ENCODE measurements at regions not wholly inside any gene's neighbourhood (a gene's known extent, or its start where the extent isn't known, plus 50 kb on each side); places are given as distances from the start of the nearest gene placed in this dataset.

- Histone ChIP-seq H3K4me1 (ENCODE audit: control insufficient read depth in 5 of 5, insufficient read depth in 5 of 5, low read length in 5 of 5) (peaks cover 0 to 7% (median 0%) of the 10 kb centered on the region in 5 donors), H3K36me3 (ENCODE audit: control insufficient read depth in 4 of 4, insufficient read depth in 4 of 4, low read length in 4 of 4) (no peaks in the 10 kb centered on the region), H3K9me3 (ENCODE audit: control insufficient read depth in 4 of 4, insufficient read depth in 3 of 4, low read length in 3 of 4) (no peaks in the 10 kb centered on the region), H3K9ac (ENCODE audit: insufficient read depth in 1 of 2, low read length in 2 of 2) (no peak overlapping the region), H3K27me3 (ENCODE audit: control insufficient read depth in 3 of 3, insufficient read depth in 3 of 3, low read length in 2 of 3) (no peaks in the 10 kb centered on the region), H3K27ac (ENCODE audit: low read depth in 1 of 2, low read length in 1 of 2) (no peak overlapping the region), H3K4me3 (no peak overlapping the region)
- ATAC-seq (ENCODE audit: insufficient read depth, low FRiP score) (no peak), DNase-seq (no peak)
- TF ChIP-seq CTCF (IDR thresholded peaks at IDR 0.05; ENCODE audit: control extremely low read depth, extremely low read depth), result no peak
- 90 to 93% methylated on average over 1 of the region's 1 CpG for WGBS, 2 donors
Observed at GRCh38 chr6:9089724-9090123, 654.4 kb upstream of the SLC35B3 start.

GRCh38 chr6:9087470-9087869 lies 652.1 kb upstream of the SLC35B3 start:
- WGBS, 2 donors, result 87 to 90% methylated on average over 5 of the region's 5 CpGs
- ATAC-seq (ENCODE audit: insufficient read depth, low FRiP score), result no peak
- Histone ChIP-seq H3K4me3 (no peak overlapping the region), H3K27me3 (ENCODE audit: control insufficient read depth in 3 of 3, insufficient read depth in 3 of 3, low read length in 2 of 3) (no peaks in the 10 kb centered on the region), H3K9me3 (ENCODE audit: control insufficient read depth in 4 of 4, insufficient read depth in 3 of 4, low read length in 3 of 4) (no peaks in the 10 kb centered on the region), H3K27ac (ENCODE audit: low read depth in 1 of 2, low read length in 1 of 2) (no peak overlapping the region), H3K36me3 (ENCODE audit: control insufficient read depth in 4 of 4, insufficient read depth in 4 of 4, low read length in 4 of 4) (no peaks in the 10 kb centered on the region), H3K9ac (ENCODE audit: insufficient read depth in 1 of 2, low read length in 2 of 2) (no peak overlapping the region), H3K4me1 (ENCODE audit: control insufficient read depth in 5 of 5, insufficient read depth in 5 of 5, low read length in 5 of 5) (peaks cover 0 to 7% (median 0%) of the 10 kb centered on the region in 5 donors)
- no peak for TF ChIP-seq CTCF (IDR thresholded peaks at IDR 0.05; ENCODE audit: control extremely low read depth, extremely low read depth)
- no peak for DNase-seq

GRCh38 chr6:9086331-9086730 lies 651.0 kb upstream of the SLC35B3 start:
- Histone ChIP-seq H3K4me3 (no peak overlapping the region), H3K27ac (ENCODE audit: low read depth in 1 of 2, low read length in 1 of 2) (no peak overlapping the region), H3K4me1 (ENCODE audit: control insufficient read depth in 5 of 5, insufficient read depth in 5 of 5, low read length in 5 of 5) (peaks cover 0 to 7% (median 0%) of the 10 kb centered on the region in 5 donors), H3K27me3 (ENCODE audit: control insufficient read depth in 3 of 3, insufficient read depth in 3 of 3, low read length in 2 of 3) (no peaks in the 10 kb centered on the region), H3K9me3 (ENCODE audit: control insufficient read depth in 4 of 4, insufficient read depth in 3 of 4, low read length in 3 of 4) (no peaks in the 10 kb centered on the region), H3K9ac (ENCODE audit: insufficient read depth in 1 of 2, low read length in 2 of 2) (no peak overlapping the region), H3K36me3 (ENCODE audit: control insufficient read depth in 4 of 4, insufficient read depth in 4 of 4, low read length in 4 of 4) (no peaks in the 10 kb centered on the region)
- 65 to 68% methylated on average over 4 of the region's 4 CpGs for WGBS, 2 donors
- no peak for ATAC-seq (ENCODE audit: insufficient read depth, low FRiP score)
- no peak for DNase-seq
- TF ChIP-seq CTCF (IDR thresholded peaks at IDR 0.05; ENCODE audit: control extremely low read depth, extremely low read depth), result no peak

- no peak for TF ChIP-seq CTCF (IDR thresholded peaks at IDR 0.05; ENCODE audit: control extremely low read depth, extremely low read depth)
- Histone ChIP-seq H3K9me3 (ENCODE audit: control insufficient read depth in 4 of 4, insufficient read depth in 3 of 4, low read length in 3 of 4) (no peaks in the 10 kb centered on the region), H3K27me3 (ENCODE audit: control insufficient read depth in 3 of 3, insufficient read depth in 3 of 3, low read length in 2 of 3) (no peaks in the 10 kb centered on the region), H3K9ac (ENCODE audit: insufficient read depth in 1 of 2, low read length in 2 of 2) (no peak overlapping the region), H3K4me1 (ENCODE audit: control insufficient read depth in 5 of 5, insufficient read depth in 5 of 5, low read length in 5 of 5) (peaks cover 0 to 7% (median 0%) of the 10 kb centered on the region in 5 donors), H3K4me3 (no peak overlapping the region), H3K36me3 (ENCODE audit: control insufficient read depth in 4 of 4, insufficient read depth in 4 of 4, low read length in 4 of 4) (no peaks in the 10 kb centered on the region), H3K27ac (ENCODE audit: low read depth in 1 of 2, low read length in 1 of 2) (no peak overlapping the region)
- DNase-seq (peak in 2 of 3 donors; percentile 17 to 74), ATAC-seq (ENCODE audit: insufficient read depth, low FRiP score) (no peak)
- 86 to 91% methylated on average over 1 of the region's 1 CpG for WGBS, 2 donors
Observed at GRCh38 chr6:9085709-9086070, 650.3 kb upstream of the SLC35B3 start.
